Choroid plexus epithelial cell (primary cell): ENCODE measurements at regions not wholly inside any gene's neighbourhood (a gene's known extent, or its start where the extent isn't known, plus 50 kb on each side); places are given as distances from the start of the nearest gene placed in this dataset.

ENCODE experiments used
- DNase-seq: peaks from one replicate; pipeline ENCODE4 v3.0.0-alpha.2; 2010; ENCODE audit warnings: low read depth
- H3K4me3 ChIP-seq: 2 replicates; pipeline ENCODE4 v1.5.1; 2011; ENCODE audit warnings: low read depth, mild to moderate bottlenecking, control low read depth, low read length, moderate library complexity
- TF ChIP-seq, protein P1 (sequence below): conservative IDR thresholded peaks from 2 replicates; pipeline ENCODE4 v1.5.1; 2011; ENCODE audit warnings: low read depth, mild to moderate bottlenecking, control low read depth, inconsistent platforms, low read length, moderate library complexity

DNA sequence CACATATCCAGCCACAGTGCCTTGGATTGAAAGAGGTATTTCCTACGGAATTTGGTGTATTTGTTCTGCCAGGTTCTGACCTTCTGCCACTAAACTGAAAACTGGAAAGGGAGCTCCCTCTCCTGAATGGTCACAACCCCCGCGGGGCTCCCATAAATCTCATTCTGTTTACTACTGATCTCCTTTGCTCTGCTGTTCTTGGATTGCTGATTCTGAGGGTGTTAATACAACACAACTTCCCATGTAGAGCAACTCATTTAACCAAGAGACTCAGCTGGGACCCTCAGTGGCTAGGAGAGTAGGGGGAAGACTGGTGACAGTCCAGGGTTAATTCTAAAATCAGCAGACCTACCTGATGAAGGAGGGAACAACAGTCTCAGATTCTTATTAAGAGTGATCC, 662.9 kb downstream of the INHBA start:
- no peak overlapping the region for H3K4me3 ChIP-seq
- TF ChIP-seq, protein P1, sequence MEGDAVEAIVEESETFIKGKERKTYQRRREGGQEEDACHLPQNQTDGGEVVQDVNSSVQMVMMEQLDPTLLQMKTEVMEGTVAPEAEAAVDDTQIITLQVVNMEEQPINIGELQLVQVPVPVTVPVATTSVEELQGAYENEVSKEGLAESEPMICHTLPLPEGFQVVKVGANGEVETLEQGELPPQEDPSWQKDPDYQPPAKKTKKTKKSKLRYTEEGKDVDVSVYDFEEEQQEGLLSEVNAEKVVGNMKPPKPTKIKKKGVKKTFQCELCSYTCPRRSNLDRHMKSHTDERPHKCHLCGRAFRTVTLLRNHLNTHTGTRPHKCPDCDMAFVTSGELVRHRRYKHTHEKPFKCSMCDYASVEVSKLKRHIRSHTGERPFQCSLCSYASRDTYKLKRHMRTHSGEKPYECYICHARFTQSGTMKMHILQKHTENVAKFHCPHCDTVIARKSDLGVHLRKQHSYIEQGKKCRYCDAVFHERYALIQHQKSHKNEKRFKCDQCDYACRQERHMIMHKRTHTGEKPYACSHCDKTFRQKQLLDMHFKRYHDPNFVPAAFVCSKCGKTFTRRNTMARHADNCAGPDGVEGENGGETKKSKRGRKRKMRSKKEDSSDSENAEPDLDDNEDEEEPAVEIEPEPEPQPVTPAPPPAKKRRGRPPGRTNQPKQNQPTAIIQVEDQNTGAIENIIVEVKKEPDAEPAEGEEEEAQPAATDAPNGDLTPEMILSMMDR: no peak
- no peak for DNase-seq

DNA sequence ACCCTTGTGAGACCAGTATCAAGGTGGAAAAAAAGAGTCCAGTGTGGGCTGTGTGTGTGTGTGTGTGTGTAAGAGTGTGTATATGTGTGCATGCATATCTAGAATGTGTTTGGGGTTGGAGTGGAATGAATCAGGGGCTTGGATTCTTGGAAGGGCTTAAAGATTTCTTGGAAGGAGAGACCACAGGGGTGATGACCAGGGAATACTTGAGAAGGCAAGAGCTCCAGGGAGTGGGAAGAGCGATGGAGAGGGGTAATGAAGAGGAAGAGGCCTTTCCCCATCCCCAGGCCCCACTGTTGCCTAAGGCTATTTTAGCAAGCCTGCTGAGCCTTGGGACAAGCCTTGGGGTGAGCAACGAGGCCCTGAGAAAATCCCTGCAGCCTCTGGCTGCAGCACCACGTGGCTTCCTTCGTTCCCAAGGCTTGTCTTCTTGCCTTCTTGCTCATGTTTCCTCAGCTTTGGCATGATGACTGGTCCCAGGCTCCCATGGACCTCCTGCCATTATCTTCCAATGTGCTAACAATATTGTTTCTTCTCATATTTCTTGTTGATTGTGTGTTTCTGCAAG, 663.4 kb downstream of the INHBA start:
- DNase-seq: no peak
- TF ChIP-seq, protein P1: no peak
- H3K4me3 ChIP-seq: no peak overlapping the region

DNA sequence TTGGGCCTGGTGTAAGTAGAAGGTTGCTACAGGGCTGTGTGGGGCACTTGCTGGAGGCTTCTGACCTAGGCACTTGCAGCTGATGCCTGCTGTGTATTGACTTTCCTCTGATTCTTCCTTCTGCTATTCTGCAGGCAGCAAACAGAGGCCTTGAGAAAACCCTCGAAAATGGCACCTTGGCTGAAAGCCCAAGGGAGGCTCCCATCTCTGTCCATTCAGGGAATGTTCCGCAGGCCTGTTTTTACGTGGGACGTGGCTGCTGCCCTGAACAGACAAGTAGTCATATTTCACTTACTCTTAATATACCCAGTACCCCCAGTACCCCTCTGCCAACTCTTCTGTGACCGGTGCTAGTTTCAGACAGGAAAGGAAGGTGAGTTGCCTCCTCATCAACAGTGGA, 664.7 kb downstream of the INHBA start:
- TF ChIP-seq, protein P1: no peak
- H3K4me3 ChIP-seq: no peak overlapping the region
- DNase-seq: no peak

DNA sequence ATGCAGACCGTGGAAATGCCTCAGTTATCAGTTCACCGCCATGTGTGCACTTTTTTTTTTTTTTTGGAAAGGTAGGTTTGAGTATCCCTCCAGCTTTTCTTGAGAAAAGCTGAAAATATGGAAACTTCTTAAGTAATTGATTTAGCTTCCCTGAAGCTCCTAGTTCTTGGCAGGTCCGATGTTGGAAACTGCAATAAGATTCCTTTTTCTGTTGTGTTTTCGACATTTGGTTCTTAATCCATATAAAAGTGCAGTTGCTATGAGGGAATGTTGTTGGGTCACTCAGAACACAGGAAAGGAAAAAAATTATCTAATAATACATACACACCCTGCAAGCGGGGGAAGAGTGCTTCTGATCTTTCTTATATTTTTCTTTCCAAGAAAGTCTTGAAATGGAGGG, 665.2 kb downstream of the INHBA start:
- H3K4me3 ChIP-seq: no peak overlapping the region
- no peak for DNase-seq
- TF ChIP-seq, protein P1: no peak

DNA sequence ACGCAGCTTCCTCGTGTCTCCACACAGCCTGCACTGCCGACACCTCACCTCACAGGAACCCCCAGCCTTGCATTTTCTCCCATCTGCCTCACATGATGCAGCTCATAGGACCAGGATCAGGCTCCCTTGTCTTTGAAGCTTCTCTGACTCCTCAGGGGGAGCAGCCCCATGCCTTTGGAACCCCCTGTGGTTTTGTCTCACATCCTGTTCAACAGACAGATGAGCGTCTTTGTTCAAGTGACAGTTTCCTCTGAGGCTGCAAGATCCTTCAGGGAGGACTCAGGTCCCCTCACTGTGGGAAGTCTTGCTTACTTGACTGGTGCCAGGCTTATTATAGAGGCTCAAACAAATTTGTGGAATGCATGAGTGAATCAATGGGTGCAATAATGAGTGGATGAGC, 667.1 kb downstream of the INHBA start:
- no peak overlapping the region for H3K4me3 ChIP-seq
- TF ChIP-seq, protein P1: no peak
- no peak for DNase-seq

DNA sequence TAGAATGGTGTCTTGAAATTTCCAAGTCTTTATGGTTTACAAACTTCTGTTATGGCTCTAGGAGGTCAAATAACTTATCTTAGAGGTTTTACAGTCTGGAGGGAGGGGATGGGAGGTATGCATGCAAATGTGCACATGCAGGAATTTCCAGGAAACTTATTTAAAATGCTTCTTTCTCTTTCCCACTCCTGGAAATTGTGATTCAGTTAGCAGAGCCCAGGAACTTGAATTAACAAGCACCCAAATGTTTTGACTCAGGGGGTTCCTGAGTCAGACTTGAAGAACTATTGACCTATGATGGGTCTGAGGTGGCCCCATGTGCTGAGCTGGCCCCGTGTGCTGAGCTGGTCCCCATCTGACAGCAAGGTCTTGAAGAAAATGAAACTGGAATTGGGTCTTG, 669.4 kb downstream of the INHBA start:
- TF ChIP-seq, protein P1: no peak
- DNase-seq: no peak

DNA sequence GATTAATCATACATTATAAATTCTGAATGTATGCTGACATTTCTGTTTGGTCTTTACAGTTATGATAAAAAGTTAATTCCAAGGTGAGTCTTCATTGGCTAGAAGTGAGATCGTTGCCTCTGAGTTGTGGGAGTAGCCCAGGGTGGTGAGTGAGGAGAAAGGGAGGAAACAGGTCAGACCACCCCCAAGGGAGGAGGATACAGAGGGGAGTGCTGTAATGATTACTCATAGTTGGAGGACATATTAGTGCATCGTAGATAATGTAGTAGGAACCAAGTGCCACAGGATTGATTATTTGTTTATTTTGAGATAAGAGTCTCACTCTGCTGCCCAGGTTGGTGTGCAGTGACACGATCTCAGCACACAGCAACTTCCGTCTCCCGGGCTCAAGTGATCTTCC, 672.2 kb downstream of the INHBA start:
- DNase-seq: no peak
- H3K4me3 ChIP-seq: no peak overlapping the region
- TF ChIP-seq, protein P1: no peak

More for the DNA sequence above, 669.4 kb downstream of the INHBA start:
- H3K4me3 ChIP-seq: no peak overlapping the region
